DOHH2 (cell line): ENCODE measurements at regions not wholly inside any gene's neighbourhood (a gene's known extent, or its start where the extent isn't known, plus 50 kb on each side); places are given as distances from the start of the nearest gene placed in this dataset.

Experiments used
- CTCF ChIP-seq: fragments of 200-600 bp; sonication (generic); IDR thresholded peaks from one replicate; pipeline ENCODE4 v1.5.1; 2014; ENCODE audit warnings: antibody characterized with exemption, mild to moderate bottlenecking, low read depth, low read length; ENCODE audit not compliant: poor library complexity, severe bottlenecking
- EZH2phosphoT487 ChIP-seq: fragments of 200-600 bp; sonication (generic); IDR thresholded peaks from 2 replicates; pipeline ENCODE4 v1.6.1; 2017; ENCODE audit warnings: borderline replicate concordance, mild to moderate bottlenecking, antibody characterized with exemption, low read length, moderate library complexity, mixed read lengths

- TF ChIP-seq CTCF (no peak), EZH2phosphoT487 (no peak)
Observed at GRCh38 chr13:21986602-21987001, 315.7 kb downstream of the FGF9 start.
